SK-N-SH treated with all-trans-retinoic acid at 6 μM for 48 hours (cell line): ENCODE measurements at regions not wholly inside any gene's neighbourhood (a gene's known extent, or its start where the extent isn't known, plus 50 kb on each side); places are given as distances from the start of the nearest gene placed in this dataset.

Experiments
- ATAC-seq: fragments of 200-7000 bp; cut with Tn5 transposase; 3 replicates; pipeline ENCODE4 v1.9.1; 2020; ENCODE audit warnings: mild to moderate bottlenecking, moderate library complexity
- ARNTL ChIP-seq: fragments of 450-650 bp; formaldehyde crosslinking; IDR thresholded peaks from 2 replicates; pipeline ENCODE4 v1.5.0; 2020; ENCODE audit warnings: low read depth, mild to moderate bottlenecking, moderate library complexity, borderline replicate concordance
- BACH2 ChIP-seq: fragments of 250-450 bp; sonication (Bioruptor Pico); IDR thresholded peaks from 2 replicates; pipeline ENCODE4 v1.9.0; 2021; ENCODE audit warnings: mild to moderate bottlenecking, borderline replicate concordance
- CSDC2 ChIP-seq: fragments of 250-450 bp; sonication (Bioruptor Pico); IDR thresholded peaks from 2 replicates; pipeline ENCODE4 v1.5.0; 2020; ENCODE audit warnings: mild to moderate bottlenecking, moderate library complexity
- ESRRG ChIP-seq: fragments of 250-450 bp; sonication (Bioruptor Pico); IDR thresholded peaks from 2 replicates; pipeline ENCODE4 v1.6.1; 2021; ENCODE audit warnings: mild to moderate bottlenecking
- ISL1 ChIP-seq: fragments of 250-450 bp; sonication (Bioruptor Pico); IDR thresholded peaks from 2 replicates; pipeline ENCODE4 v2.1.2; 2022; ENCODE audit warnings: mild to moderate bottlenecking, moderate library complexity
- OSR1 ChIP-seq: fragments of 250-450 bp; sonication (Bioruptor Pico); IDR thresholded peaks from 2 replicates; pipeline ENCODE4 v1.8.0; 2022; ENCODE audit warnings: moderate library complexity, mild to moderate bottlenecking, inconsistent platforms
- RARB ChIP-seq: fragments of 250-450 bp; sonication (Bioruptor Pico); IDR thresholded peaks from 2 replicates; pipeline ENCODE4 v1.8.0; 2021; ENCODE audit warnings: mild to moderate bottlenecking, moderate library complexity
- SNAI2 ChIP-seq: fragments of 250-450 bp; sonication (Bioruptor Pico); IDR thresholded peaks from 2 replicates; pipeline ENCODE4 v1.5.0; 2020; ENCODE audit warnings: mild to moderate bottlenecking, moderate library complexity
- TCF4 ChIP-seq: fragments of 250-450 bp; sonication (Bioruptor Pico); IDR thresholded peaks from 2 replicates; pipeline ENCODE4 v1.8.0; 2021; ENCODE audit warnings: mild to moderate bottlenecking, moderate library complexity, borderline replicate concordance
- TOX ChIP-seq: fragments of 250-450 bp; sonication (Bioruptor Pico); IDR thresholded peaks from 2 replicates; pipeline ENCODE4 v1.8.0; 2021; ENCODE audit warnings: mild to moderate bottlenecking, moderate library complexity, borderline replicate concordance
- ZC3H10 ChIP-seq: fragments of 250-450 bp; sonication (Bioruptor Pico); IDR thresholded peaks from 2 replicates; pipeline ENCODE4 v1.5.1; 2021; ENCODE audit warnings: mild to moderate bottlenecking, moderate library complexity
- ZFP3 ChIP-seq: fragments of 250-450 bp; sonication (Bioruptor Pico); IDR thresholded peaks from 2 replicates; pipeline ENCODE4 v1.5.0; 2020; ENCODE audit warnings: mild to moderate bottlenecking, moderate library complexity
- ZFP30 ChIP-seq: fragments of 450-650 bp; formaldehyde crosslinking; IDR thresholded peaks from 2 replicates; pipeline ENCODE4 v1.5.0; 2022; ENCODE audit warnings: mild to moderate bottlenecking, moderate library complexity
- ZNF565 ChIP-seq: fragments of 450-650 bp; formaldehyde crosslinking; conservative IDR thresholded peaks from 2 replicates; pipeline ENCODE4 v1.5.0; 2020; ENCODE audit warnings: low read depth, mild to moderate bottlenecking, moderate library complexity
- ZNF8 ChIP-seq: fragments of 450-650 bp; formaldehyde crosslinking; IDR thresholded peaks from 2 replicates; pipeline ENCODE4 v1.5.0; 2020; ENCODE audit warnings: mild to moderate bottlenecking, moderate library complexity
- TF ChIP-seq, protein P1 (sequence below): fragments of 250-450 bp; sonication (Bioruptor Pico); IDR thresholded peaks from 2 replicates; pipeline ENCODE4 v1.5.0; 2020; ENCODE audit warnings: mild to moderate bottlenecking, moderate library complexity
- TF ChIP-seq, protein P2 (sequence below): fragments of 250-450 bp; sonication (Bioruptor Pico); IDR thresholded peaks from 2 replicates; pipeline ENCODE4 v1.5.1; 2021; ENCODE audit warnings: mild to moderate bottlenecking, moderate library complexity
- TF ChIP-seq, protein P3 (sequence below): fragments of 250-450 bp; sonication (Bioruptor Pico); IDR thresholded peaks from 2 replicates; pipeline ENCODE4 v1.8.0; 2020; ENCODE audit warnings: mild to moderate bottlenecking, moderate library complexity, borderline replicate concordance
- TF ChIP-seq, protein P4 (sequence below): fragments of 250-450 bp; sonication (Bioruptor Pico); IDR thresholded peaks from 2 replicates; pipeline ENCODE4 v1.8.0; 2021; ENCODE audit warnings: low read depth, mild to moderate bottlenecking, moderate library complexity, borderline replicate concordance

DNA sequence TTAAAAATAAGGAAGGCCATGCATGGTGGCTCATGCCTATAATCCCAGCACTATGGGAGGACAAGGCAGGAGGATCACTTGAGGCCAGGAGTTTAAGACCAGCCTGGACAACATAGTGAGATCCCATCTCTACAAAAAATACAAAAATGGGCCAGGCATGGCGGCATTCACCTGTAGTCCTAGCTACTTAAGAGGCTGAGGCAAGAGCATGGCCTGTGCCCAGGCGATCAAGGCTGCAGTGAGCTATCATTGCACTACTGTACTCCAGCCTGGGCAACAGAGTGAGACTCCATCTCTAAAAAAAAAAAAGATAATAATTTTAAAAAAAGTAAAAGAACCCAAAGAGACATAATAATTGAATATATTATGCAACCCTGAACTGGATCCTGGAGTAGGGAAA is 83.6 kb upstream of the ZNF423 start:
- ATAC-seq: no peak
- TF ChIP-seq OSR1 (CRISPR knock-in tag): no peak

DNA sequence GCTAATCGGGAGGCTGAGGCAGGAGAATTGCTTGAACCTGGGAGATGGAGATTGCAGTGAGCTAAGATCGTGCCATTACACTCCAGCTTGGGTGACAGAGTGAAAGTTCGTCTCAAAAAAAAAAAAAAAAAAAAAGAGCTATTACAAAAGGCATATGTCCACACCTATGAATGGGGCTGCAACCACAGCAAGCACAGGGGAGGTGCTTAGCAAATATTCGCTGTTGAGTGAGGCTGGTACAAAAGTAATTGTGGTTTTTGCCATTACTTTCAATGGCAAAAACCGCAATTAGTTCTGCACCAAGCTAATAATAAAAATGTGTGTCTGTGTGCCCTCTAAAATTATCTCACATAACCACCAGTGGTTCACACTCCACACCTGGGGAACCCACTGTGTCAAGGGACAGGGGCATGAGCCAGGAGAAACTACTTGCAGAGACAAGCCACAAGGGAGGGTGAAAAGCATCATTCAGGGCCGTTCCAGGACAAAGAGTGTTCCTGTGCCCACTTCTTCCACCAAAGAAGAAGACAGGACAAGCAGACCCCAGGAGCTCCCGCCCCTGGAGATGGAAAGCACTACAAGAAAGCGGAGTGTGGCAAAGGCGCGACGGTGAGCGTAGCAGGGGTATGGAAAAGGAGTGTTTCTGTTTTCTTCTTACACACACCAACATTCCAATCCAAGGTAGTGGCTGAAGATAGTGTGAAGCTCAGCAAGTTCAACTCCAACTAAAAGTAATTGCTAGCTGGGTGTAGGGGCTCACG is 84.4 kb upstream of the CNEP1R1 start:
- TF ChIP-seq ESRRG (no peak), CSDC2 (CRISPR knock-in tag) (no peak), SNAI2 (CRISPR knock-in tag) (no peak), TOX (no peak), ZFP3 (no peak), ISL1 (CRISPR knock-in tag) (no peak), ZNF8 (CRISPR knock-in tag) (no peak), BACH2 (CRISPR knock-in tag) (no peak), ZFP30 (CRISPR knock-in tag) (no peak), OSR1 (CRISPR knock-in tag) (no peak), ARNTL (CRISPR knock-in tag) (no peak)
- TF ChIP-seq, protein P1, sequence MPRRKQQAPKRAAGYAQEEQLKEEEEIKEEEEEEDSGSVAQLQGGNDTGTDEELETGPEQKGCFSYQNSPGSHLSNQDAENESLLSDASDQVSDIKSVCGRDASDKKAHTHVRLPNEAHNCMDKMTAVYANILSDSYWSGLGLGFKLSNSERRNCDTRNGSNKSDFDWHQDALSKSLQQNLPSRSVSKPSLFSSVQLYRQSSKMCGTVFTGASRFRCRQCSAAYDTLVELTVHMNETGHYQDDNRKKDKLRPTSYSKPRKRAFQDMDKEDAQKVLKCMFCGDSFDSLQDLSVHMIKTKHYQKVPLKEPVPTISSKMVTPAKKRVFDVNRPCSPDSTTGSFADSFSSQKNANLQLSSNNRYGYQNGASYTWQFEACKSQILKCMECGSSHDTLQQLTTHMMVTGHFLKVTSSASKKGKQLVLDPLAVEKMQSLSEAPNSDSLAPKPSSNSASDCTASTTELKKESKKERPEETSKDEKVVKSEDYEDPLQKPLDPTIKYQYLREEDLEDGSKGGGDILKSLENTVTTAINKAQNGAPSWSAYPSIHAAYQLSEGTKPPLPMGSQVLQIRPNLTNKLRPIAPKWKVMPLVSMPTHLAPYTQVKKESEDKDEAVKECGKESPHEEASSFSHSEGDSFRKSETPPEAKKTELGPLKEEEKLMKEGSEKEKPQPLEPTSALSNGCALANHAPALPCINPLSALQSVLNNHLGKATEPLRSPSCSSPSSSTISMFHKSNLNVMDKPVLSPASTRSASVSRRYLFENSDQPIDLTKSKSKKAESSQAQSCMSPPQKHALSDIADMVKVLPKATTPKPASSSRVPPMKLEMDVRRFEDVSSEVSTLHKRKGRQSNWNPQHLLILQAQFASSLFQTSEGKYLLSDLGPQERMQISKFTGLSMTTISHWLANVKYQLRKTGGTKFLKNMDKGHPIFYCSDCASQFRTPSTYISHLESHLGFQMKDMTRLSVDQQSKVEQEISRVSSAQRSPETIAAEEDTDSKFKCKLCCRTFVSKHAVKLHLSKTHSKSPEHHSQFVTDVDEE (CRISPR knock-in tag): no peak
- TF ChIP-seq, protein P2, sequence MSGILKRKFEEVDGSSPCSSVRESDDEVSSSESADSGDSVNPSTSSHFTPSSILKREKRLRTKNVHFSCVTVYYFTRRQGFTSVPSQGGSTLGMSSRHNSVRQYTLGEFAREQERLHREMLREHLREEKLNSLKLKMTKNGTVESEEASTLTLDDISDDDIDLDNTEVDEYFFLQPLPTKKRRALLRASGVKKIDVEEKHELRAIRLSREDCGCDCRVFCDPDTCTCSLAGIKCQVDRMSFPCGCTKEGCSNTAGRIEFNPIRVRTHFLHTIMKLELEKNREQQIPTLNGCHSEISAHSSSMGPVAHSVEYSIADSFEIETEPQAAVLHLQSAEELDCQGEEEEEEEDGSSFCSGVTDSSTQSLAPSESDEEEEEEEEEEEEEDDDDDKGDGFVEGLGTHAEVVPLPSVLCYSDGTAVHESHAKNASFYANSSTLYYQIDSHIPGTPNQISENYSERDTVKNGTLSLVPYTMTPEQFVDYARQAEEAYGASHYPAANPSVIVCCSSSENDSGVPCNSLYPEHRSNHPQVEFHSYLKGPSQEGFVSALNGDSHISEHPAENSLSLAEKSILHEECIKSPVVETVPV: no peak
- TF ChIP-seq, protein P3, sequence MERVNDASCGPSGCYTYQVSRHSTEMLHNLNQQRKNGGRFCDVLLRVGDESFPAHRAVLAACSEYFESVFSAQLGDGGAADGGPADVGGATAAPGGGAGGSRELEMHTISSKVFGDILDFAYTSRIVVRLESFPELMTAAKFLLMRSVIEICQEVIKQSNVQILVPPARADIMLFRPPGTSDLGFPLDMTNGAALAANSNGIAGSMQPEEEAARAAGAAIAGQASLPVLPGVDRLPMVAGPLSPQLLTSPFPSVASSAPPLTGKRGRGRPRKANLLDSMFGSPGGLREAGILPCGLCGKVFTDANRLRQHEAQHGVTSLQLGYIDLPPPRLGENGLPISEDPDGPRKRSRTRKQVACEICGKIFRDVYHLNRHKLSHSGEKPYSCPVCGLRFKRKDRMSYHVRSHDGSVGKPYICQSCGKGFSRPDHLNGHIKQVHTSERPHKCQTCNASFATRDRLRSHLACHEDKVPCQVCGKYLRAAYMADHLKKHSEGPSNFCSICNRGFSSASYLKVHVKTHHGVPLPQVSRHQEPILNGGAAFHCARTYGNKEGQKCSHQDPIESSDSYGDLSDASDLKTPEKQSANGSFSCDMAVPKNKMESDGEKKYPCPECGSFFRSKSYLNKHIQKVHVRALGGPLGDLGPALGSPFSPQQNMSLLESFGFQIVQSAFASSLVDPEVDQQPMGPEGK (CRISPR knock-in tag): no peak
- TF ChIP-seq, protein P4, sequence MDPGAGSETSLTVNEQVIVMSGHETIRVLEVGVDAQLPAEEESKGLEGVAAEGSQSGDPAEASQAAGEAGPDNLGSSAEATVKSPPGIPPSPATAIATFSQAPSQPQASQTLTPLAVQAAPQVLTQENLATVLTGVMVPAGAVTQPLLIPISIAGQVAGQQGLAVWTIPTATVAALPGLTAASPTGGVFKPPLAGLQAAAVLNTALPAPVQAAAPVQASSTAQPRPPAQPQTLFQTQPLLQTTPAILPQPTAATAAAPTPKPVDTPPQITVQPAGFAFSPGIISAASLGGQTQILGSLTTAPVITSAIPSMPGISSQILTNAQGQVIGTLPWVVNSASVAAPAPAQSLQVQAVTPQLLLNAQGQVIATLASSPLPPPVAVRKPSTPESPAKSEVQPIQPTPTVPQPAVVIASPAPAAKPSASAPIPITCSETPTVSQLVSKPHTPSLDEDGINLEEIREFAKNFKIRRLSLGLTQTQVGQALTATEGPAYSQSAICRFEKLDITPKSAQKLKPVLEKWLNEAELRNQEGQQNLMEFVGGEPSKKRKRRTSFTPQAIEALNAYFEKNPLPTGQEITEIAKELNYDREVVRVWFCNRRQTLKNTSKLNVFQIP (CRISPR knock-in tag): no peak
- no peak for ATAC-seq

DNA sequence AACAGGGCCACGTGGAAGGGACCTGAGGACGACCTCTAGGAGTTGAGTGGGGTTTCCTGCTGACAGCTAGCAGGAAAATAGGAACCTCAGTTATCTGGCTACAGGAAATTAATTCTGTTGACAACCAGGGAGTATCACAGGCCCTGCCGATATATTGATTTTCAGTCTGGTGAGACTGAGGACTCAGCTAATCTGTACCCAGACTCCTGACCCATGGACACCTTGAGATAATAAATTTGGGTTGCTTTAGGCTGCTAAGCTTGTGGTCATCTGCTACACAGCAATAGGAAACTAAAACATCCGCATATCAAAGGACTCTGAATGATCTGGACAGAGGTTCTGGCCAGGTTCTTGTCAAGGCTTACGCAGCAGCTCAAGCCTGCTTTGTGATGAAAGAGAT is 80.8 kb upstream of the CNEP1R1 start:
- TF ChIP-seq ZC3H10 (no peak), TCF4 (CRISPR knock-in tag) (no peak), RARB (CRISPR knock-in tag) (no peak), TOX (no peak), ZNF565 (CRISPR knock-in tag) (no peak), ZFP30 (CRISPR knock-in tag) (no peak)
- TF ChIP-seq, protein P2: no peak
- ATAC-seq: no peak
